ENCODE measurements at regions not wholly inside any gene's neighbourhood (a gene's known extent, or its start where the extent isn't known, plus 50 kb on each side); places are given as distances from the start of the nearest gene placed in this dataset.

DNA sequence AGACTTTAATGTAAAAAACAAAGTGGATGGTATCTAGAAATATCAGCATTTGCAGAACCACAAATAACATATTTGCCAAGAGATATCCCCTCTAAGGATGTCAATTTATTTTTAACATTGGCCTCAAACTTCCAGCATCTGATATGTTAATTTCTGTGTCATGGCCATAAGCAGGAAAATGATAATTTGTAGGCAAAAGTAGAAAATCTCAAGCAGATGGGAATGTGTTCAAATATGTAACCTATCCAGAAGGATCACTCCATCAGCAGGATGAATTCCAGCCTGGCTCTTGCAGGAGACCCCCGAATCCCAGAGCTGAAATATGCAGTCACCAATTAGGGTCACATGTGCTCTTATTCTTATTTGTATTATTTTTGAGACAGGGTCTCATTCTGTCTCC, 55.4 kb upstream of the PRKX start:
- ChIA-PET POLR2A (ENCODE audit: low non-redundant PET) (no interaction called here), CTCF (no interaction called here)
- no peak overlapping the region for H3K27ac ChIP-seq
- TF ChIP-seq, protein P1, sequence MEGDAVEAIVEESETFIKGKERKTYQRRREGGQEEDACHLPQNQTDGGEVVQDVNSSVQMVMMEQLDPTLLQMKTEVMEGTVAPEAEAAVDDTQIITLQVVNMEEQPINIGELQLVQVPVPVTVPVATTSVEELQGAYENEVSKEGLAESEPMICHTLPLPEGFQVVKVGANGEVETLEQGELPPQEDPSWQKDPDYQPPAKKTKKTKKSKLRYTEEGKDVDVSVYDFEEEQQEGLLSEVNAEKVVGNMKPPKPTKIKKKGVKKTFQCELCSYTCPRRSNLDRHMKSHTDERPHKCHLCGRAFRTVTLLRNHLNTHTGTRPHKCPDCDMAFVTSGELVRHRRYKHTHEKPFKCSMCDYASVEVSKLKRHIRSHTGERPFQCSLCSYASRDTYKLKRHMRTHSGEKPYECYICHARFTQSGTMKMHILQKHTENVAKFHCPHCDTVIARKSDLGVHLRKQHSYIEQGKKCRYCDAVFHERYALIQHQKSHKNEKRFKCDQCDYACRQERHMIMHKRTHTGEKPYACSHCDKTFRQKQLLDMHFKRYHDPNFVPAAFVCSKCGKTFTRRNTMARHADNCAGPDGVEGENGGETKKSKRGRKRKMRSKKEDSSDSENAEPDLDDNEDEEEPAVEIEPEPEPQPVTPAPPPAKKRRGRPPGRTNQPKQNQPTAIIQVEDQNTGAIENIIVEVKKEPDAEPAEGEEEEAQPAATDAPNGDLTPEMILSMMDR (conservative IDR thresholded peaks at IDR 0.05; ENCODE audit: low read depth) = no peak
- DNase-seq (ENCODE audit: low spot score) = no peak
